ENCODE measurements at regions not wholly inside any gene's neighbourhood (a gene's known extent, or its start where the extent isn't known, plus 50 kb on each side); places are given as distances from the start of the nearest gene placed in this dataset.

DNA sequence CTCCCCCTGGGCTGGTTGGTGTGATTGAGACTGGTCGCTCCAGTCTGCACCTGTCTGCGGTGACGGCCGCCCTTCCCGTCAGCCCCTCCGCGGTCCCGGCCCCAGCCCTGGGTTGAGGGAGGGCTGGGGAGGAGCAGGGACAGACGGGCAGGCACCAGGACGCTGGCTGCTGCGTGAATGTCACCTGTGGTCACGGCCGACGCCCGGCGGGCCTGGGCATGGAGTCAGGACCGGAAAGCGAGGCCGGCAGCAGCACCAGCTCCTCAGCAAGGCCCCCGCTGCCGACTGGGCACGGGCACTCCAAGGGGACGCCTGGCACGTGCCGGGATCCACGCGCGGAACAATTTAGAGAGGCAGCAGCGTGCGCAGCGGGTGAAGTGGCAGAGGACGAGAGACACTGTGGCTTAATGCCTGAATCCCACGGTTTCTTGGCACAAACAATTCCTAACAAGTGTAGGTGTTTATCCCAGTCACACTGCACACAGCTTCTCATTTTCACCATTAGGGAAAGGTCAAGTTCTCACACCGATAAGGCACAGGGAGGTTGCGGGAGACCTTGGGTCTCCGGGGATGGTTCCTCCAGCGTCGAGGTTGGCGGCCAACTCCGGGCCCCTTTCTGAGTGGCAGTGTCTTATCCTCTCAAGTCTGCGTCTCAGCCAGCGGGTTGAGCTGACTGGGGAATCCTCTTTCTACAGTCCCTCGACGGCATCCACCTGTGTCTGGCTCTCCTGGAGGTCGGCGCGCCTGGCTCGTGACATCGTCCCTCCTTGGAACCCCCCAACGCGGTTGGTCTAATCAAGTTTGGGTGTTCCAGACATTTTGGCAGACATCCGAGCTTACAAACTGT lies 66.4 kb upstream of the ADGRA1 start:
- Histone ChIP-seq H3K4me1 (ENCODE audit: control insufficient read depth, insufficient read depth, low read length) (peaks cover 15% of the 10 kb centered on the region), H3K27ac (ENCODE audit: low read depth, low read length) (no peak overlapping the region), H3K9me3 (ENCODE audit: control insufficient read depth, insufficient read depth, low read length) (no peaks in the 10 kb centered on the region), H3K36me3 (ENCODE audit: control insufficient read depth, insufficient read depth, low read length) (peaks cover 2% of the 10 kb centered on the region), H3K4me3 (ENCODE audit: low read depth, low read length) (no peak overlapping the region), H3K27me3 (ENCODE audit: control insufficient read depth, insufficient read depth, low read length) (peaks cover 18% of the 10 kb centered on the region)
- 93% methylated on average over 52 of the region's 52 CpGs for WGBS (ENCODE audit: insufficient coverage)
- no peak for DNase-seq (ENCODE audit: low read depth in 4 of 6, low spot score in 6 of 6)

DNA sequence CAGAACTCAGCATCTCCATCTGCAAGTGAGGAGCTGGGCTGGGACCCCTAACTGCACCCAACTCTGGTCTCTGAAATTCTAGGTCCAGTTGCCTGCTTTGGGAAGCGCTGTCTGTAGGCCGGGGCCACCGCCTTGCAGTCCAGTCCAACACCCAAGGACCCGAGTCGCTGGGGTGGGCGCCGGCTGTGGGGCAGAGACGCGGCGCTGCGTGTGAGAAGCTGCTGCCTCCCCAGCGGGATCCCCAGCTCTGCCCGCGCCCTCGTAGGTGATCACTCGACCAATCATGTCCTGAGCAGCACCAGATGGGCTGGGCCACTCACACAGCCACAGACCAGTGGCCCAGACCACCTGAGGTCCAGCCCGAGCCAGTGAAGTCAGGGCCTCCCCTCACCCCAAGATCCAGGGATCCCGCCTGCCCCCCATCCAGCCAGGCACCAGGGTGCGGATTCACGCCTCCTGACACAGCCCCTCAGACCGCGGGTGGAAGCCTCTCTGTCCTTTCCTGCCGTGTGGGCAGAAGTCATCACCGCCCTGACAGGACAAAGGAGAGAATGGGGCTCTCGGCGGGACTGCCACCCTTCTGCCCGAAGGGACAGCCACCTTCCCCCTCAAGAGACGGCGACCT lies 67.4 kb upstream of the ADGRA1 start:
- WGBS (ENCODE audit: insufficient coverage) = 81% methylated on average over 21 of the region's 29 CpGs
- DNase-seq (ENCODE audit: low read depth in 4 of 6, low spot score in 6 of 6) = no peak
- Histone ChIP-seq H3K4me1 (ENCODE audit: control insufficient read depth, insufficient read depth, low read length) (peaks cover 20% of the 10 kb centered on the region), H3K9me3 (ENCODE audit: control insufficient read depth, insufficient read depth, low read length) (no peaks in the 10 kb centered on the region), H3K27ac (ENCODE audit: low read depth, low read length) (no peak overlapping the region), H3K4me3 (ENCODE audit: low read depth, low read length) (no peak overlapping the region), H3K36me3 (ENCODE audit: control insufficient read depth, insufficient read depth, low read length) (peaks cover 2% of the 10 kb centered on the region), H3K27me3 (ENCODE audit: control insufficient read depth, insufficient read depth, low read length) (peaks cover 14% of the 10 kb centered on the region)

DNA sequence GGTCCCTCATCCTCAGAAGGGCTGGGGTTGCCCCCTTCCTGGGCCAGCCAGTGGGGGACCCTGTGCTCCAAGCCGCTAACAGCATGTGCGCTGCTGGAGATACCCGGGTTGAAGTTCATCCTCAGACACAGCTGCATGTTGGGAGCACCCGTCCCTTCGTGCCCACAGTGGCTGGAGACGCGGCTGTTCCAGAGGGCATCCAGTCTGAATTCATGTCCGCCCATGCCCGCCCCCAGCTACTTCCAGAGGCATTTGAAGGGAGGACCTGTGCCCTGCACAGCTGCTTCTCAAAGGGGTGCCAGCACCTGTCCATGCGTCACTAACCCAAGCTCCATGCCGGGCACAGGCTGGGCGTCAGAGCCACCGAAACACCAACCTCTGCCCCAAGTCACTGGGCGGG lies 68.1 kb upstream of the ADGRA1 start:
- Histone ChIP-seq H3K4me1 (ENCODE audit: control insufficient read depth, insufficient read depth, low read length) (peaks cover 18% of the 10 kb centered on the region), H3K9me3 (ENCODE audit: control insufficient read depth, insufficient read depth, low read length) (no peaks in the 10 kb centered on the region), H3K4me3 (ENCODE audit: low read depth, low read length) (no peak overlapping the region), H3K27me3 (ENCODE audit: control insufficient read depth, insufficient read depth, low read length) (peaks cover 8% of the 10 kb centered on the region), H3K27ac (ENCODE audit: low read depth, low read length) (no peak overlapping the region), H3K36me3 (ENCODE audit: control insufficient read depth, insufficient read depth, low read length) (peaks cover 2% of the 10 kb centered on the region)
- WGBS (ENCODE audit: insufficient coverage) = 95% methylated on average over 14 of the region's 14 CpGs
- no peak for DNase-seq (ENCODE audit: low read depth in 4 of 6, low spot score in 6 of 6)

DNA sequence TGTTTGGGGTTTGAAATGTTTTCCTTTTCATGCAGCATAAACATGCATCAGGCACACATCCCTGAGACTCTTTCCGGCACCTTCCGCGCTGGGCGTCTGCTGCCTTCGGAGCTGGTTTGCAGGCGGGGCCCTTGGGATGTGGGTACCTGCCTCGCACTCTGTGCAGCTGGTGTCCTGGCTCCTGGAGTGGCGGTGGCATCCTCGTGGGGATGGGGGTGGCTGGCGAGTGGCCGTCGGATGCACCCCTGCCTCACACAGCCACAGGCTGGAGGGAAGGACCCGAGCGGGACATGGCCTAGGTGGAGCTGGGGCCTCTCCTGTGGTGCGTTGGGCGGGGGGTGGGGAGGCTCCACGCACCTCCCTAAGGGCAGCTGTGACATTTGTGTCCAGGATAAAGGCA lies 68.5 kb upstream of the ADGRA1 start:
- DNase-seq (ENCODE audit: low read depth in 4 of 6, low spot score in 6 of 6) = no peak
- WGBS (ENCODE audit: insufficient coverage) = 88% methylated on average over 16 of the region's 17 CpGs
- no peak overlapping the region for H3K4me3 ChIP-seq (ENCODE audit: low read depth, low read length)
- H3K36me3 ChIP-seq (ENCODE audit: control insufficient read depth, insufficient read depth, low read length) = peaks cover 2% of the 10 kb centered on the region
- no peaks in the 10 kb centered on the region for H3K9me3 ChIP-seq (ENCODE audit: control insufficient read depth, insufficient read depth, low read length)
- peaks cover 3% of the 10 kb centered on the region for H3K27me3 ChIP-seq (ENCODE audit: control insufficient read depth, insufficient read depth, low read length)
- H3K27ac ChIP-seq (ENCODE audit: low read depth, low read length) = no peak overlapping the region
- peaks cover 14% of the 10 kb centered on the region for H3K4me1 ChIP-seq (ENCODE audit: control insufficient read depth, insufficient read depth, low read length)

DNA sequence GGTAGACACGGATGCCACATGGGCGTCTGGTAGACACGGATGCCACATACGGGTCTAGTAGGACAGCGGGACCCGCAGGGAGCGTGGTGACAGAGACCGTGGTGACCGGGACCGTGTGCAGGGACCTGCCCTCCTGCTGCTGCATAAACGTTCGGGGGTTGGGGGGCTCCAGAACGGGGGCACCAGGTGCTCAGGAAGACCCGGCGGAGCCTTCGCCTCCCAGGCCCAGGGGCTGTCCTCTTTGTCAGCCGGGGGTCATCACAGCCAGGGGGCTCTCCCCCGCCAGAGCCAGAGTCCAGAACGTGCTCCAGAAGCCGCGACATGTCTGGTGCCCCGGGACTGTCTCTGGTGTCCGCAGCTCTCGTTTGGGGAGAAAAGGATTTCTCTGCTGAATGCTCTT lies 69.2 kb upstream of the ADGRA1 start:
- Histone ChIP-seq H3K36me3 (ENCODE audit: control insufficient read depth, insufficient read depth, low read length) (peaks cover 2% of the 10 kb centered on the region), H3K4me3 (ENCODE audit: low read depth, low read length) (no peak overlapping the region), H3K9me3 (ENCODE audit: control insufficient read depth, insufficient read depth, low read length) (no peaks in the 10 kb centered on the region), H3K27ac (ENCODE audit: low read depth, low read length) (no peak overlapping the region), H3K27me3 (ENCODE audit: control insufficient read depth, insufficient read depth, low read length) (no peaks in the 10 kb centered on the region), H3K4me1 (ENCODE audit: control insufficient read depth, insufficient read depth, low read length) (peaks cover 12% of the 10 kb centered on the region)
- no peak for DNase-seq (ENCODE audit: low read depth in 4 of 6, low spot score in 6 of 6)
- WGBS (ENCODE audit: insufficient coverage) = 88% methylated on average over 18 of the region's 24 CpGs

DNA sequence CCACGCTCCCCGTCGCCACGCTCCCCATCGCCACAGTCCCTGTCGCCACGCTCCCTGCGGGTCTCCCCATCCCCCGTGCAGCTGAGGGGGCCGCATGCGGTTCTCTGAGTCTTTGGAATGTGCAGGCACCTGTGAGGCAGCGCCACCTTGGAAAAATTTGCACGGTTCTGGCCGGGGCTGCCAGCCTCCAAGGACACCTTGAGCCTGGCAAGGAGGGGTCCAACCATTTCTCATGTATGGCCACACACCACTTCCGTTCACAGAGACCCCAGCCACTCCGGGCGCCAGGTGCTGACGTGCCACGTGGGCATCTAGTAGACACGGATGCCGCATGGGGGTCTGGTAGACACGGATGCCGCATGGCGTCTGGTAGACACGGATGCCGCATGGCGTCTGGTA lies 70.5 kb upstream of the ADGRA1 start:
- Histone ChIP-seq H3K27me3 (ENCODE audit: control insufficient read depth, insufficient read depth, low read length) (no peaks in the 10 kb centered on the region), H3K36me3 (ENCODE audit: control insufficient read depth, insufficient read depth, low read length) (peaks cover 2% of the 10 kb centered on the region), H3K4me3 (ENCODE audit: low read depth, low read length) (no peak overlapping the region), H3K9me3 (ENCODE audit: control insufficient read depth, insufficient read depth, low read length) (no peaks in the 10 kb centered on the region), H3K27ac (ENCODE audit: low read depth, low read length) (no peak overlapping the region), H3K4me1 (ENCODE audit: control insufficient read depth, insufficient read depth, low read length) (peaks cover 9% of the 10 kb centered on the region)
- DNase-seq (ENCODE audit: low read depth in 4 of 6, low spot score in 6 of 6) = no peak
- 88% methylated on average over 15 of the region's 27 CpGs for WGBS (ENCODE audit: insufficient coverage)

DNA sequence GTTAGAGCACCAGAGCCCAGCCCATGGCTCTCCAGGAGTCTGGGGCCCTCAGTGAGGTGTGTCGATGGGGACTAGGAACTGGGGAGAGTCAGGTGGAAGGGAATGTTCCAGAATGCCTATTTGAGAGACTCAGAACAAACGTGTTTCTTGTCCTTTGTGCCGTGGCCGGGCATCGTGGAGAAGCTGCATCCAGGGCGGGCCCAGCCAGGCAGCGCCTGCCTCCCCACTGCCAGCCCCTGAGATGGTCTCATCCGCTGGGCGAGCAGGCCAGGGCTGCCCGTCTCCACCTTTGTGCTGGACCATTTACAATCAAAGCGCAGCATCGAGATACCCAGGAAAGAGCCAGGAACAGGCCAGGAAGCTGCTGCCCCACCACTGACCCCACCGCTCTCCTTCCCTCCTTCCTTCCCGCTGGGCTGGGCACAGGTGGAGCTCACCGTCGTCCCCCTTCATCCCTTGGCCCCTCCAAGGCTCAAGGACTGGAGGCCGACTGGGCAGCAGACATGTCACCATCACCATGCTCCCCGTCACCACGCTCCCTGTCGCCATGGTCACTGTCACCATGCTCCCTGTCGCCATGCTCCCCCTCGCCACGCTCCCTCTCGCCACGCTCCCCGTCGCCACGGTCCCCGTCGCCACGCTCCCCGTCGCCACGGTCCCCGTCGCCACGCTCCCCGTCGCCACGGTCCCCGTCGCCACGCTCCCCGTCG lies 71.1 kb upstream of the ADGRA1 start:
- no peaks in the 10 kb centered on the region for H3K27me3 ChIP-seq (ENCODE audit: control insufficient read depth, insufficient read depth, low read length)
- no peaks in the 10 kb centered on the region for H3K36me3 ChIP-seq (ENCODE audit: control insufficient read depth, insufficient read depth, low read length)
- H3K4me3 ChIP-seq (ENCODE audit: low read depth, low read length) = no peak overlapping the region
- H3K4me1 ChIP-seq (ENCODE audit: control insufficient read depth, insufficient read depth, low read length) = peaks cover 8% of the 10 kb centered on the region
- no peak for DNase-seq (ENCODE audit: low read depth in 4 of 6, low spot score in 6 of 6)
- no peak overlapping the region for H3K27ac ChIP-seq (ENCODE audit: low read depth, low read length)
- no peaks in the 10 kb centered on the region for H3K9me3 ChIP-seq (ENCODE audit: control insufficient read depth, insufficient read depth, low read length)
- 86% methylated on average over 45 of the region's 45 CpGs for WGBS (ENCODE audit: insufficient coverage)

DNA sequence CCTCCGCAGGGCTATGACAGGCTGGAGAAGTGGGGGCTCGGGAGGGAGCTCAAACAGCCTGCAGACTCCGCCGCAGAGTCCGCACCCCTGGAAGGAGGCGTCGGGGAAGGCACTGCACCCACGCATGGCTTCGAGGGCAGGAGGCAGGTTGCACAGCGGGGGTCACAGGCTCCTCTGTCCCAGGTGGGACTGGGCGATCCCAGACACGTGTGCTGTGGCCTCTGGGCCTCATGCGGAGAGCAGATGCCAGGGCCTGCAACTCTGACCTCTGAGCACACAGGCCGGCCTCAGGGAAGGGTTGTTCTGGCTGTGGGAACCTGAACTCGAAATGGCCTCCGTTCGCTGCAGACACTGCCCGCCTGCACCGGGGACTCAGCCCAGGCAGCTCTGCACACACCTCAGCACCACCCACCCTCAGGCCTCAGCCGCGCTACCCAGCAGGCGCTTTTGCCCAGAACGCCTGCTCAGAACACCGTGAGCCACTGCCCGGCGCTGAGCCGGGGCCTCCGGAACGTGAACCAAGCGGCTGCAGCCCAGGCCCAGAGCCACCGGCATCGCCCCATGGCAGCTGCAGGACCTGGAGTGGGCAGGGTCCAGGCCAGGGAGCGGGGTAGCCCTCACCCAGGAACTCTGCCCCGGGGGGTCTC lies 71.8 kb upstream of the ADGRA1 start:
- Histone ChIP-seq H3K4me1 (ENCODE audit: control insufficient read depth, insufficient read depth, low read length) (peaks cover 8% of the 10 kb centered on the region), H3K36me3 (ENCODE audit: control insufficient read depth, insufficient read depth, low read length) (no peaks in the 10 kb centered on the region), H3K9me3 (ENCODE audit: control insufficient read depth, insufficient read depth, low read length) (no peaks in the 10 kb centered on the region), H3K27ac (ENCODE audit: low read depth, low read length) (no peak overlapping the region), H3K4me3 (ENCODE audit: low read depth, low read length) (no peak overlapping the region), H3K27me3 (ENCODE audit: control insufficient read depth, insufficient read depth, low read length) (no peaks in the 10 kb centered on the region)
- DNase-seq (ENCODE audit: low read depth in 4 of 6, low spot score in 6 of 6) = no peak
- WGBS (ENCODE audit: insufficient coverage) = 93% methylated on average over 34 of the region's 34 CpGs

DNA sequence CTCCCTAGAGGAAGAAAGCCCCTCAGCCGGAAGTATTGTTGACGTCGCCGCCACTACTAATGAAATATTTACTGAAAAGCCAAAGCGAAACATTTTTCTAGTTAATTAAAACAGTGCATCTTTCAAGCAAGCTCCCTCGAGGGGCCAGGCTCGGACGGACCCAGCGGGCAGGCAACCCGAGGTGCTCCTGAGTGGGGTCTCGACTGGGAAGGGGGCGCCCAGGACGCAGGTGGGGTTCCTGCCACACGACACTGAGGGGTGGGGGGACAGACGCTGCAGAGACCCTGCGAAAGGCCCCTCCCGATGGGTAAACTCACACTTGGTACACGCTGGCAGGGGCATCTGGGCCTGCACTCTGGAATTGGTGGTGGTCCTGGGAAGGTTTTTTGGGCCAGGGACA lies 72.4 kb upstream of the ADGRA1 start:
- WGBS (ENCODE audit: insufficient coverage) = 74% methylated on average over 14 of the region's 18 CpGs
- H3K9me3 ChIP-seq (ENCODE audit: control insufficient read depth, insufficient read depth, low read length) = no peaks in the 10 kb centered on the region
- H3K27ac ChIP-seq (ENCODE audit: low read depth, low read length) = no peak overlapping the region
- no peak overlapping the region for H3K4me3 ChIP-seq (ENCODE audit: low read depth, low read length)
- no peaks in the 10 kb centered on the region for H3K27me3 ChIP-seq (ENCODE audit: control insufficient read depth, insufficient read depth, low read length)
- H3K36me3 ChIP-seq (ENCODE audit: control insufficient read depth, insufficient read depth, low read length) = no peaks in the 10 kb centered on the region
- H3K4me1 ChIP-seq (ENCODE audit: control insufficient read depth, insufficient read depth, low read length) = peaks cover 8% of the 10 kb centered on the region
- DNase-seq (ENCODE audit: low read depth in 4 of 6, low spot score in 6 of 6) = peak in 1 of 6 donors; percentile 63

All from spinal cord (tissue), 9 donors.